ENCODE measurements at regions not wholly inside any gene's neighbourhood (a gene's known extent, or its start where the extent isn't known, plus 50 kb on each side); places are given as distances from the start of the nearest gene placed in this dataset.
"Not testable (repeated sequence)": the region's sequence is repeated elsewhere in the genome, so short reads cannot be mapped to it uniquely, and the experiment has no call there.

GRCh38 chr3:15998911-15999310 is 175.6 kb upstream of the GALNT15 start:
- H3K4me1 Mint-ChIP-seq = peaks cover 6% of the 10 kb centered on the region
- intact Hi-C loops (cut with micrococcal nuclease) = no loop called here
- no peaks in the 10 kb centered on the region for H3K36me3 Mint-ChIP-seq (ENCODE audit: low read depth)
- H3K4me3 Mint-ChIP-seq = no peak overlapping the region
- peaks cover 4% of the 10 kb centered on the region for H3K27me3 Mint-ChIP-seq
- no peak for DNase-seq
- H3K9me3 Mint-ChIP-seq = peaks cover 9% of the 10 kb centered on the region
- H3K27ac Mint-ChIP-seq = no peak overlapping the region

GRCh38 chr3:16004812-16005211 is 169.7 kb upstream of the GALNT15 start:
- Mint-ChIP-seq H3K36me3 (ENCODE audit: low read depth) (no peaks in the 10 kb centered on the region), H3K27ac (no peak overlapping the region), H3K9me3 (peaks cover 23% of the 10 kb centered on the region), H3K27me3 (no peaks in the 10 kb centered on the region), H3K4me1 (no peaks in the 10 kb centered on the region), H3K4me3 (no peak overlapping the region)
- intact Hi-C loops (cut with micrococcal nuclease) = no loop called here
- DNase-seq = no peak

GRCh38 chr3:16011376-16011775 is 163.1 kb upstream of the GALNT15 start:
- peaks cover 6% of the 10 kb centered on the region for H3K27me3 Mint-ChIP-seq
- H3K27ac Mint-ChIP-seq = no peak overlapping the region
- H3K36me3 Mint-ChIP-seq (ENCODE audit: low read depth) = no peaks in the 10 kb centered on the region
- intact Hi-C loops (cut with micrococcal nuclease) = no loop called here
- no peak for DNase-seq
- H3K4me1 Mint-ChIP-seq = no peaks in the 10 kb centered on the region
- no peak overlapping the region for H3K4me3 Mint-ChIP-seq
- H3K9me3 Mint-ChIP-seq = peaks cover 12% of the 10 kb centered on the region

- no peak overlapping the region for H3K27ac Mint-ChIP-seq
- no peaks in the 10 kb centered on the region for H3K4me1 Mint-ChIP-seq
- DNase-seq = no peak
- H3K27me3 Mint-ChIP-seq = peaks cover 7% of the 10 kb centered on the region
- no peak overlapping the region for H3K4me3 Mint-ChIP-seq
- H3K9me3 Mint-ChIP-seq = peaks cover 12% of the 10 kb centered on the region
- intact Hi-C loops (cut with micrococcal nuclease) = no loop called here
- H3K36me3 Mint-ChIP-seq (ENCODE audit: low read depth) = no peaks in the 10 kb centered on the region
Measured at GRCh38 chr3:16012086-16012485, 162.4 kb upstream of the GALNT15 start.

- no peak overlapping the region for H3K27ac Mint-ChIP-seq
- no peak overlapping the region for H3K4me3 Mint-ChIP-seq
- DNase-seq = no peak
- H3K9me3 Mint-ChIP-seq = no peaks in the 10 kb centered on the region
- peaks cover 7% of the 10 kb centered on the region for H3K27me3 Mint-ChIP-seq
- H3K36me3 Mint-ChIP-seq (ENCODE audit: low read depth) = no peaks in the 10 kb centered on the region
- intact Hi-C loops (cut with micrococcal nuclease) = no loop called here
- no peaks in the 10 kb centered on the region for H3K4me1 Mint-ChIP-seq
Measured at GRCh38 chr3:16013568-16013967, 160.9 kb upstream of the GALNT15 start.

- H3K36me3 Mint-ChIP-seq (ENCODE audit: low read depth); H3K27me3 Mint-ChIP-seq; H3K4me1 Mint-ChIP-seq; DNase-seq; H3K4me3 Mint-ChIP-seq; intact Hi-C loops (cut with micrococcal nuclease); H3K27ac Mint-ChIP-seq; H3K9me3 Mint-ChIP-seq: not testable (repeated sequence)
Measured at GRCh38 chr3:16021801-16022200, 152.7 kb upstream of the GALNT15 start.

- H3K36me3 Mint-ChIP-seq (ENCODE audit: low read depth); H3K9me3 Mint-ChIP-seq; H3K4me1 Mint-ChIP-seq; H3K4me3 Mint-ChIP-seq; DNase-seq; H3K27ac Mint-ChIP-seq; intact Hi-C loops (cut with micrococcal nuclease); H3K27me3 Mint-ChIP-seq: not testable (repeated sequence)
Measured at GRCh38 chr3:16023881-16024280, 150.6 kb upstream of the GALNT15 start.

- H3K9me3 Mint-ChIP-seq = no peaks in the 10 kb centered on the region
- no peak overlapping the region for H3K4me3 Mint-ChIP-seq
- no peaks in the 10 kb centered on the region for H3K4me1 Mint-ChIP-seq
- H3K36me3 Mint-ChIP-seq (ENCODE audit: low read depth) = no peaks in the 10 kb centered on the region
- H3K27ac Mint-ChIP-seq = no peak overlapping the region
- DNase-seq = no peak
- peaks cover 9% of the 10 kb centered on the region for H3K27me3 Mint-ChIP-seq
- intact Hi-C loops (cut with micrococcal nuclease) = no loop called here
Measured at GRCh38 chr3:16024548-16024947, 149.9 kb upstream of the GALNT15 start.

- no peak overlapping the region for H3K27ac Mint-ChIP-seq
- DNase-seq = no peak
- H3K4me3 Mint-ChIP-seq = no peak overlapping the region
- intact Hi-C loops (cut with micrococcal nuclease) = no loop called here
- peaks cover 9% of the 10 kb centered on the region for H3K27me3 Mint-ChIP-seq
- no peaks in the 10 kb centered on the region for H3K9me3 Mint-ChIP-seq
- H3K4me1 Mint-ChIP-seq = no peaks in the 10 kb centered on the region
- no peaks in the 10 kb centered on the region for H3K36me3 Mint-ChIP-seq (ENCODE audit: low read depth)
Measured at GRCh38 chr3:16026753-16027152, 147.7 kb upstream of the GALNT15 start.

GRCh38 chr3:16028604-16029003 is 145.9 kb upstream of the GALNT15 start:
- no peaks in the 10 kb centered on the region for H3K4me1 Mint-ChIP-seq
- intact Hi-C loops (cut with micrococcal nuclease) = no loop called here
- DNase-seq = no peak
- H3K36me3 Mint-ChIP-seq (ENCODE audit: low read depth) = no peaks in the 10 kb centered on the region
- H3K9me3 Mint-ChIP-seq = no peaks in the 10 kb centered on the region
- peaks cover 12% of the 10 kb centered on the region for H3K27me3 Mint-ChIP-seq
- no peak overlapping the region for H3K4me3 Mint-ChIP-seq
- H3K27ac Mint-ChIP-seq = no peak overlapping the region

- Mint-ChIP-seq H3K4me1 (no peaks in the 10 kb centered on the region), H3K4me3 (no peak overlapping the region), H3K9me3 (no peaks in the 10 kb centered on the region), H3K27me3 (peaks cover 9% of the 10 kb centered on the region), H3K36me3 (ENCODE audit: low read depth) (no peaks in the 10 kb centered on the region), H3K27ac (no peak overlapping the region)
- intact Hi-C loops (cut with micrococcal nuclease) = no loop called here
- no peak for DNase-seq
Measured at GRCh38 chr3:16030342-16030741, 144.1 kb upstream of the GALNT15 start.

- Mint-ChIP-seq H3K4me3 (no peak overlapping the region), H3K9me3 (no peaks in the 10 kb centered on the region), H3K27ac (no peak overlapping the region), H3K27me3 (peaks cover 15% of the 10 kb centered on the region), H3K36me3 (ENCODE audit: low read depth) (no peaks in the 10 kb centered on the region), H3K4me1 (no peaks in the 10 kb centered on the region)
- intact Hi-C loops (cut with micrococcal nuclease) = no loop called here
- DNase-seq = no peak
Measured at GRCh38 chr3:16031434-16031833, 143.0 kb upstream of the GALNT15 start.

GRCh38 chr3:16033889-16034687 is 140.4 kb upstream of the GALNT15 start:
- Mint-ChIP-seq H3K27me3 (peaks cover 28% of the 10 kb centered on the region), H3K36me3 (ENCODE audit: low read depth) (no peaks in the 10 kb centered on the region), H3K4me3 (no peak overlapping the region), H3K4me1 (no peaks in the 10 kb centered on the region), H3K9me3 (no peaks in the 10 kb centered on the region), H3K27ac (no peak overlapping the region)
- no peak for DNase-seq
- intact Hi-C loops (cut with micrococcal nuclease) = no loop called here

- Mint-ChIP-seq H3K27ac (no peak overlapping the region), H3K27me3 (peaks cover 42% of the 10 kb centered on the region), H3K4me3 (no peak overlapping the region), H3K9me3 (no peaks in the 10 kb centered on the region), H3K4me1 (no peaks in the 10 kb centered on the region), H3K36me3 (ENCODE audit: low read depth) (no peaks in the 10 kb centered on the region)
- no peak for DNase-seq
- intact Hi-C loops (cut with micrococcal nuclease) = no loop called here
Measured at GRCh38 chr3:16040991-16041390, 133.5 kb upstream of the GALNT15 start.

Measured in activated CD4-positive, alpha-beta T cell treated with anti-CD3 and anti-CD28 coated beads, Interleukin-2, amount 10 ng/mL, durations not matched to agents 24 days and 14 days (primary cell).